Gastrocnemius medialis (tissue), 4 donors: ENCODE measurements at regions not wholly inside any gene's neighbourhood (a gene's known extent, or its start where the extent isn't known, plus 50 kb on each side); places are given as distances from the start of the nearest gene placed in this dataset.

Experiments used
- POLR2A ChIP-seq, 2 donors: fragments of 450-650 bp; IDR thresholded peaks; one replicate each; pipeline ENCODE4 v1.6.1; 2017; ENCODE audit warnings: antibody characterized with exemption in 2 of 2, mild to moderate bottlenecking in 2 of 2, moderate library complexity in 2 of 2
- TF ChIP-seq, protein P1 (sequence below), 5 experiments: fragments of 450-650 bp in 3 of 5; fragments of 200-600 bp in 2 of 5; sonication (generic) in 2 of 5; IDR thresholded peaks in 4 of 5; conservative IDR thresholded peaks in 1 of 5; 1 replicate in 4 of 5; 2 replicates in 1 of 5; pipeline ENCODE4 v1.5.1; 2016 to 2019; ENCODE audit warnings: antibody characterized with exemption in 5 of 5, mild to moderate bottlenecking in 3 of 5, moderate library complexity in 3 of 5

DNA sequence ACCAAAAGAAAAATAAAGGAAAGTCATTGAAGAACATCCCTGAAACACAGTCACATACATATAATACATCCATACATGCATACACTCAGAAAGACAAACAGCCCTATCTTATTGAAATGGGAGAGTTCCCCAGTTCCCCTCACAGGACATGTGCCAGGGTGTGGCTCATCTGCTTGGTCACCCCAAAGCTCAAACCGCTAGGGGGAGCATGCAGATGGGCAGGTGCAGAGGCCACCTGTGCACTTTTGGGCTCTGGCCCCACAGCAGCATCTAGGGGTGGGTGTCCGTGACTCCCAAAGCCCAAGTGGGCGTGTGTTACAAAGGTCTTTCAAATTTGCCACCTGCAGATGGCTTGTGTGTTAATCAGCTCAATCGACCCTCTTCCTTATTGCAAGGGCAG lies 75.2 kb downstream of the CMAS start:
- TF ChIP-seq POLR2A (IDR thresholded peaks at IDR 0.05): no peak
- TF ChIP-seq, protein P1, sequence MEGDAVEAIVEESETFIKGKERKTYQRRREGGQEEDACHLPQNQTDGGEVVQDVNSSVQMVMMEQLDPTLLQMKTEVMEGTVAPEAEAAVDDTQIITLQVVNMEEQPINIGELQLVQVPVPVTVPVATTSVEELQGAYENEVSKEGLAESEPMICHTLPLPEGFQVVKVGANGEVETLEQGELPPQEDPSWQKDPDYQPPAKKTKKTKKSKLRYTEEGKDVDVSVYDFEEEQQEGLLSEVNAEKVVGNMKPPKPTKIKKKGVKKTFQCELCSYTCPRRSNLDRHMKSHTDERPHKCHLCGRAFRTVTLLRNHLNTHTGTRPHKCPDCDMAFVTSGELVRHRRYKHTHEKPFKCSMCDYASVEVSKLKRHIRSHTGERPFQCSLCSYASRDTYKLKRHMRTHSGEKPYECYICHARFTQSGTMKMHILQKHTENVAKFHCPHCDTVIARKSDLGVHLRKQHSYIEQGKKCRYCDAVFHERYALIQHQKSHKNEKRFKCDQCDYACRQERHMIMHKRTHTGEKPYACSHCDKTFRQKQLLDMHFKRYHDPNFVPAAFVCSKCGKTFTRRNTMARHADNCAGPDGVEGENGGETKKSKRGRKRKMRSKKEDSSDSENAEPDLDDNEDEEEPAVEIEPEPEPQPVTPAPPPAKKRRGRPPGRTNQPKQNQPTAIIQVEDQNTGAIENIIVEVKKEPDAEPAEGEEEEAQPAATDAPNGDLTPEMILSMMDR (IDR thresholded peaks at IDR 0.05 in 4 of 5, conservative IDR thresholded peaks at IDR 0.05 in 1 of 5): no peak
